ENCODE measurements at regions not wholly inside any gene's neighbourhood (a gene's known extent, or its start where the extent isn't known, plus 50 kb on each side); places are given as distances from the start of the nearest gene placed in this dataset.

DNA sequence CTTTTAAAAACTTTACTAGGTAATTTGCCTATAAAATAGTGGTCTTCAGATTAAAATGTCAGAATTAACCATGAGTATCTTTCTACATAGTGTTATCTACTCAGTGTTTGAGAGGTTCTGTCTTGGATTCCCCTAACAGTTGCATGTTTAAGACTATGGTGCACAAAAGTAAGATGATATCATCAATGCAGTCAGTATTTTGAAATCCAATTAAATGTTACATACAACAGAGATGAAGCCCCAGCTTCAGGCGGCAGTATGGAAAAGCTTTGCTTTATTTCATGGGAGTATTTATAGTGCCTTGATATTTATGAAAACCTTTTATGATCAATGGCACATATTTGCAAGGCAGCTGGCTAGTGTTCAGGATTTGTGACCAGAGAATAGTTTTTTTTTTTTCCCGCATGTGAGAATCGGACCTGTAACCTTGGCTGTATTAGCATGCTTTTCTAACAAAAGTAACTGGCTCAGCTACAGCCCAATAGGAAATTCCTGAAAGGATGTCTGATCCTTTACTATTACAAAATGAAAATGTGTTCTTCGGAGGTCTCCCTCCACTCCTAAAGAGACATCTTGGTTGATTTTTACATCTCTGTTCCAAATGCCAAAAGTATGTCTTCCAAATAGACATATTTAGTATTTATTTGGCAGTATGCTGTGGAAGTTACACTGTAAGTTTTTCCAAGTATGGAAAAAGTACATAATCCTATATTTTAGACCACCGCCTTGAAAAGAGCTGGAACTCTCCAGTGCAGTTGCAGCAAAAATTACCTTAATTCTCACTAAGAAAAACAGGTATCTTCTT lies 319.3 kb upstream of the UBE2E3 start:
- TF ChIP-seq EP300 (IDR thresholded peaks at IDR 0.05) = no peak
- TF ChIP-seq POLR2A (IDR thresholded peaks at IDR 0.05) = no peak
- no peak for TF ChIP-seq CTCF (IDR thresholded peaks at IDR 0.05)
- no peak for TF ChIP-seq POLR2AphosphoS5 (IDR thresholded peaks at IDR 0.05)
- H3K4me3 ChIP-seq = no peak overlapping the region
- WGBS, 2 donors = 89 to 91% methylated on average over 5 of the region's 5 CpGs
- H3K9me3 ChIP-seq = no peaks in the 10 kb centered on the region
- no peaks in the 10 kb centered on the region for H3K36me3 ChIP-seq
- H3K4me1 ChIP-seq = peaks cover 0 to 22% (median 0%) of the 10 kb centered on the region in 4 donors
- no peak overlapping the region for H3K27ac ChIP-seq
- intact Hi-C loops (cut with DNase I) = no loop called here
- H3K27me3 ChIP-seq = no peaks in the 10 kb centered on the region
- no peak for DNase-seq

- Histone ChIP-seq H3K4me1 (peaks cover 0 to 22% (median 0%) of the 10 kb centered on the region in 4 donors), H3K27me3 (no peaks in the 10 kb centered on the region), H3K27ac (no peak overlapping the region), H3K9me3 (no peaks in the 10 kb centered on the region), H3K4me3 (no peak overlapping the region), H3K36me3 (no peaks in the 10 kb centered on the region)
- TF ChIP-seq CTCF (IDR thresholded peaks at IDR 0.05) (no peak), EP300 (IDR thresholded peaks at IDR 0.05) (no peak), POLR2A (IDR thresholded peaks at IDR 0.05) (no peak), POLR2AphosphoS5 (IDR thresholded peaks at IDR 0.05) (no peak)
- DNase-seq = no peak
- intact Hi-C loops (cut with DNase I) = no loop called here
- 70 to 74% methylated on average over 8 of the region's 8 CpGs for WGBS, 2 donors
Measured at GRCh38 chr2:180660207-180660606, 320.2 kb upstream of the UBE2E3 start.

GRCh38 chr2:180657054-180657453 lies 323.4 kb upstream of the UBE2E3 start:
- 99 to 100% methylated on average over 1 of the region's 1 CpG for WGBS, 2 donors
- no peak overlapping the region for H3K27ac ChIP-seq
- H3K4me3 ChIP-seq = no peak overlapping the region
- no peak for TF ChIP-seq EP300 (IDR thresholded peaks at IDR 0.05)
- no peak for TF ChIP-seq POLR2A (IDR thresholded peaks at IDR 0.05)
- peaks cover 0 to 14% (median 0%) of the 10 kb centered on the region in 4 donors for H3K4me1 ChIP-seq
- DNase-seq = no peak
- H3K36me3 ChIP-seq = no peaks in the 10 kb centered on the region
- no peaks in the 10 kb centered on the region for H3K9me3 ChIP-seq
- no peaks in the 10 kb centered on the region for H3K27me3 ChIP-seq
- intact Hi-C loops (cut with DNase I) = no loop called here

GRCh38 chr2:180656455-180656847 lies 324.0 kb upstream of the UBE2E3 start:
- H3K27me3 ChIP-seq = no peaks in the 10 kb centered on the region
- no peaks in the 10 kb centered on the region for H3K9me3 ChIP-seq
- H3K36me3 ChIP-seq = no peaks in the 10 kb centered on the region
- intact Hi-C loops (cut with DNase I) = no loop called here
- no peak overlapping the region for H3K27ac ChIP-seq
- WGBS, 2 donors = 81 to 85% methylated on average over 1 of the region's 1 CpG
- no peak for TF ChIP-seq EP300 (IDR thresholded peaks at IDR 0.05)
- TF ChIP-seq POLR2A (IDR thresholded peaks at IDR 0.05) = no peak
- no peak for TF ChIP-seq POLR2AphosphoS5 (IDR thresholded peaks at IDR 0.05)
- TF ChIP-seq CTCF (IDR thresholded peaks at IDR 0.05) = no peak
- H3K4me3 ChIP-seq = no peak overlapping the region
- no peak for DNase-seq
- H3K4me1 ChIP-seq = peaks cover 0 to 8% (median 0%) of the 10 kb centered on the region in 4 donors

GRCh38 chr2:180655842-180656454 lies 324.5 kb upstream of the UBE2E3 start:
- no peak for DNase-seq
- WGBS, 2 donors = 82 to 92% methylated on average over 1 of the region's 1 CpG
- Histone ChIP-seq H3K36me3 (no peaks in the 10 kb centered on the region), H3K9me3 (no peaks in the 10 kb centered on the region), H3K4me1 (peaks cover 0 to 3% (median 0%) of the 10 kb centered on the region in 4 donors), H3K27ac (no peak overlapping the region), H3K4me3 (no peak overlapping the region), H3K27me3 (no peaks in the 10 kb centered on the region)
- TF ChIP-seq POLR2AphosphoS5 (IDR thresholded peaks at IDR 0.05) = no peak
- no peak for TF ChIP-seq CTCF (IDR thresholded peaks at IDR 0.05)
- no peak for TF ChIP-seq EP300 (IDR thresholded peaks at IDR 0.05)
- TF ChIP-seq POLR2A (IDR thresholded peaks at IDR 0.05) = no peak
- intact Hi-C loops (cut with DNase I) = no loop called here

Data from sigmoid colon (tissue), 6 donors.